K562 (cell line): ENCODE measurements at regions not wholly inside any gene's neighbourhood (a gene's known extent, or its start where the extent isn't known, plus 50 kb on each side); places are given as distances from the start of the nearest gene placed in this dataset.

Experiments
- ATAC-seq: fragments of 200-7000 bp; cut with Tn5 transposase; 3 replicates; pipeline ENCODE4 v1.9.1; 2020; ENCODE audit warnings: moderate library complexity
- BruUV-seq: library from RNA; stranded (reverse); fragments of 400-500 nt; replicated peaks from 2 replicates; lab custom pipeline; 2021; lab: Mats Ljungman, UMichigan
- CTCF ChIA-PET: fragments of 300-600 bp; formaldehyde crosslinking; extraction: SDS; loops from one replicate; lab custom pipeline; 2021; ENCODE audit warnings: low intra/inter-chr PET ratio; lab: Yijun Ruan, JAX
- POLR2A ChIA-PET: fragments of 300-600, 350-650 bp; sonication (Branson Sonifier 250); formaldehyde crosslinking; extraction: SDS; loops from one replicate; lab custom pipeline; 2021; ENCODE audit warnings: antibody characterized with exemption, inconsistent platforms; lab: Yijun Ruan, JAX
- DNase-seq, 4 experiments: peaks; one replicate each; pipeline versions ENCODE4 v3.0.0 to v3.0.0-alpha.2; 2011 to 2018; ENCODE audit warnings: low spot score in 3 of 4, mixed read lengths in 3 of 4; ENCODE audit errors: extremely low read depth in 1 of 4
- FAIRE-seq: peaks from 2 replicates; lab custom pipeline; 2011; peaks lifted over from hg19 to GRCh38; lab: Jason Lieb, UNC
- H2AFZ ChIP-seq: 2 replicates; pipeline ENCODE4 v1.6.0; 2011; ENCODE audit warnings: low read depth, low read length, control low read depth, inconsistent platforms
- H3K27ac ChIP-seq: fragments of 200-600 bp; 3 replicates; pipeline ENCODE4 v1.8.0; 2011; ENCODE audit warnings: low read depth, mild to moderate bottlenecking, control low read depth, inconsistent platforms, low read length, moderate library complexity, mixed read lengths; ENCODE audit errors: extremely low read depth
- H3K27me3 ChIP-seq, 2 experiments: fragments of 300-600 bp in 1 of 2; 2 replicates in 1 of 2; 3 replicates in 1 of 2; pipeline versions ENCODE4 v1.6.0 to v1.8.0; 2011; ENCODE audit warnings: inconsistent platforms in 2 of 2, low read length in 2 of 2, mild to moderate bottlenecking in 1 of 2, mixed read lengths in 1 of 2, moderate library complexity in 1 of 2; ENCODE audit not compliant: control insufficient read depth in 2 of 2, insufficient read depth in 2 of 2
- H3K36me3 ChIP-seq: fragments of 300-600 bp; 3 replicates; pipeline ENCODE4 v1.8.0; 2011; ENCODE audit warnings: mild to moderate bottlenecking, low read length, inconsistent platforms; ENCODE audit not compliant: control insufficient read depth, insufficient read depth
- H3K4me1 ChIP-seq, 2 experiments: fragments of 200-600 bp in 1 of 2; replicated peaks in 1 of 2; 2 replicates in 1 of 2; 3 replicates in 1 of 2; pipeline versions ENCODE4 v1.5.1 to v1.8.0; 2011; ENCODE audit warnings: inconsistent platforms in 2 of 2, low read length in 2 of 2, mild to moderate bottlenecking in 1 of 2, mixed read lengths in 1 of 2, moderate library complexity in 1 of 2; ENCODE audit not compliant: control insufficient read depth in 2 of 2, insufficient read depth in 2 of 2
- H3K4me2 ChIP-seq: 2 replicates; pipeline ENCODE4 v1.6.1; 2011; ENCODE audit warnings: low read length, control low read depth, inconsistent platforms, mixed read lengths; ENCODE audit not compliant: insufficient read depth
- H3K4me3 ChIP-seq: fragments of 200-600 bp; sonication (generic), shearing (Covaris generic); 2 replicates; pipeline ENCODE4 v1.5.1; 2016; ENCODE audit warnings: control low read depth, inconsistent platforms
- H3K79me2 ChIP-seq: fragments of 200-600 bp; 3 replicates; pipeline ENCODE4 v1.8.0; 2011; ENCODE audit warnings: low read length, inconsistent platforms; ENCODE audit not compliant: control insufficient read depth, insufficient read depth
- H3K9ac ChIP-seq, 2 experiments: 2 replicates each; pipeline versions ENCODE4 v1.6.0 to v1.6.1; 2011; ENCODE audit warnings: low read depth in 2 of 2, low read length in 2 of 2, control low read depth in 1 of 2, inconsistent platforms in 1 of 2, mild to moderate bottlenecking in 1 of 2, mixed read lengths in 1 of 2; ENCODE audit not compliant: insufficient read depth in 1 of 2
- H3K9me1 ChIP-seq: one replicate; pipeline ENCODE4 v1.6.0; 2011; ENCODE audit warnings: inconsistent platforms, mild to moderate bottlenecking, low read length, moderate library complexity; ENCODE audit not compliant: control insufficient read depth, insufficient read depth
- H3K9me3 ChIP-seq: replicated peaks from 2 replicates; pipeline ENCODE4 v1.5.1; 2011; ENCODE audit warnings: low read depth, low read length, inconsistent platforms; ENCODE audit not compliant: control insufficient read depth, insufficient read depth
- H4K20me1 ChIP-seq: replicated peaks from 2 replicates; pipeline ENCODE4 v1.6.1; 2011; ENCODE audit warnings: low read length, inconsistent platforms, mixed read lengths; ENCODE audit not compliant: control insufficient read depth, insufficient read depth
- CREM ChIP-seq: IDR thresholded peaks from 2 replicates; pipeline ENCODE4 v1.6.1; 2014; ENCODE audit warnings: antibody characterized with exemption, low read depth
- GATAD2B ChIP-seq: fragments of 450-650 bp; IDR thresholded peaks from 2 replicates; pipeline ENCODE4 v1.6.1; 2017; ENCODE audit warnings: mild to moderate bottlenecking, borderline replicate concordance
- HCFC1 ChIP-seq: IDR thresholded peaks from 2 replicates; pipeline ENCODE4 v1.6.1; 2012; ENCODE audit warnings: low read depth, low read length, improper control_type of control experiment
- KLF1 ChIP-seq: fragments of 450-650 bp; IDR thresholded peaks from 2 replicates; pipeline ENCODE4 v1.6.1; 2016; ENCODE audit warnings: missing genetic modification characterization, missing compliant biosample characterization
- LEF1 ChIP-seq: fragments of 450-650 bp; IDR thresholded peaks from 2 replicates; pipeline ENCODE4 v1.6.1; 2016; ENCODE audit warnings: mild to moderate bottlenecking
- MTA1 ChIP-seq: fragments of 450-650 bp; IDR thresholded peaks from 2 replicates; pipeline ENCODE4 v1.6.1; 2017; ENCODE audit warnings: borderline replicate concordance
- NBN ChIP-seq: fragments of 450-650 bp; IDR thresholded peaks from 2 replicates; pipeline ENCODE4 v1.6.1; 2016; ENCODE audit warnings: low read depth, mild to moderate bottlenecking
- RB1 ChIP-seq: fragments of 450-650 bp; IDR thresholded peaks from 2 replicates; pipeline ENCODE4 v1.6.1; 2017; ENCODE audit warnings: low read depth, mild to moderate bottlenecking
- RBBP5 ChIP-seq: fragments of 200-600 bp; sonication (generic); IDR thresholded peaks from 2 replicates; pipeline ENCODE4 v1.6.1; 2012; ENCODE audit warnings: borderline replicate concordance, mild to moderate bottlenecking, low read length, control low read depth, inconsistent platforms; ENCODE audit not compliant: insufficient read depth, poor library complexity, severe bottlenecking
- SP2 ChIP-seq: IDR thresholded peaks from 2 replicates; pipeline ENCODE4 v1.6.1; 2011; ENCODE audit warnings: mild to moderate bottlenecking, low read depth, low read length, moderate library complexity; ENCODE audit not compliant: poor library complexity, severe bottlenecking; ENCODE audit errors: extremely low read depth
- SRSF3 ChIP-seq: fragments of 200-400 bp; formaldehyde crosslinking; IDR thresholded peaks from 2 replicates; pipeline ENCODE4 v1.6.1; 2016; ENCODE audit warnings: mild to moderate bottlenecking, low read length, moderate library complexity; ENCODE audit not compliant: insufficient read depth
- XRCC5 ChIP-seq: fragments of 200-400 bp; formaldehyde crosslinking; IDR thresholded peaks from 2 replicates; pipeline ENCODE4 v1.6.1; 2017; ENCODE audit warnings: low read depth, mild to moderate bottlenecking, low read length
- ZBTB43 ChIP-seq: sonication (generic); formaldehyde crosslinking; IDR thresholded peaks from 2 replicates; pipeline ENCODE4 v1.8.0; 2023; ENCODE audit warnings: mild to moderate bottlenecking, missing genetic modification reagents
- ZNF277 ChIP-seq: fragments of 250-450 bp; sonication (Bioruptor Pico); IDR thresholded peaks from 2 replicates; pipeline ENCODE4 v1.8.0; 2022; ENCODE audit warnings: inconsistent platforms, mild to moderate bottlenecking, moderate library complexity, borderline replicate concordance
- WGBS: fragments of 100-300 bp; shearing (Covaris generic); methylation state at CpG from one replicate; pipeline ENCODE4 v1.1.6; 2016; ENCODE audit warnings: low coverage, mixed read lengths; ENCODE audit not compliant: insufficient coverage; ENCODE audit errors: missing lambda C conversion rate; 5-methylcytosine and 5-hydroxymethylcytosine counted together
- in situ Hi-C: fragments of 300-500 bp; cut with MboI; formaldehyde crosslinking; loops from 4 replicates; pipeline ENCODE4 v1.15.0; 2018; ENCODE audit warnings: inconsistent platforms, mixed read lengths
- intact Hi-C: fragments of 100-400 bp; cut with micrococcal nuclease; formaldehyde crosslinking; loops from 2 replicates; pipeline ENCODE4 v1.14.2; 2022
- TF ChIP-seq, protein P1 (sequence below), 2 experiments: fragments of 150-350 bp in 1 of 2; IDR thresholded peaks; 2 replicates each; pipeline ENCODE4 v1.6.1; 2012 to 2016; ENCODE audit warnings: low read depth in 2 of 2, low read length in 2 of 2, mild to moderate bottlenecking in 1 of 2, moderate library complexity in 1 of 2
- TF ChIP-seq, protein P2 (sequence below): sonication (generic); formaldehyde crosslinking; IDR thresholded peaks from 2 replicates; pipeline ENCODE4 v1.8.0; 2022; ENCODE audit warnings: missing genetic modification reagents, mild to moderate bottlenecking, borderline replicate concordance

DNA sequence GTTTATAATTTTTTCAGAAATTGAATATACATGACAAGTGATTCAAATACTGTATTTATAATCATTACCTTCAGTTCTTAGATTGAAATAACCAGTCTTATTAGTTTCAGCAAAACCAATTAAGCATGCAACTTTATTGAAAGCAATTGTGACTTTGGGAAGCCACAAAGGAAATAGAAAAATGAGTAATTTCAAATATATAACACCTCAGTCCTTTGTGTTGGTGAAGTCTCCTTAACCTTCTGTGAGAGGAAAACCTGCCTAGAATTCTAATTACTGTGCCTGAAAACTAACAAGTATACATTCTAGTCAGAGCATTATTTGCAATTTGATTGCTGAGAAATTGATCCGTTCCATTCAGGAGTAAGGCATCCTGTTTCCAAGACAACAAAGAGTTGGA, 95.8 kb downstream of the S1PR1 start:
- Histone ChIP-seq H3K79me2 (no peaks in the 10 kb centered on the region), H3K9me3 (no peaks in the 10 kb centered on the region), H3K9me1 (no peaks in the 10 kb centered on the region), H3K4me2 (no peak overlapping the region), H3K36me3 (no peaks in the 10 kb centered on the region), H3K27me3 (no peaks in the 10 kb centered on the region), H3K4me1 (no peaks in the 10 kb centered on the region; a peak in 1 of 5 replicates), H4K20me1 (no peaks in the 10 kb centered on the region), H3K27ac (no peak overlapping the region), H3K9ac (no peak overlapping the region), H3K4me3 (no peak overlapping the region), H2AFZ (no peak overlapping the region)
- ChIA-PET POLR2A (no interaction called here), CTCF (no interaction called here)
- intact Hi-C loops, result no loop called here
- in situ Hi-C loops, result no loop called here
- FAIRE-seq (no peak), ATAC-seq (no peak), DNase-seq (no peak)
- BruUV-seq, result no TSS peak
- 0% methylated on average over 1 of the region's 1 CpG for whole genome bisulfite sequencing
- TF ChIP-seq NBN, result no peak
- TF ChIP-seq, protein P1, sequence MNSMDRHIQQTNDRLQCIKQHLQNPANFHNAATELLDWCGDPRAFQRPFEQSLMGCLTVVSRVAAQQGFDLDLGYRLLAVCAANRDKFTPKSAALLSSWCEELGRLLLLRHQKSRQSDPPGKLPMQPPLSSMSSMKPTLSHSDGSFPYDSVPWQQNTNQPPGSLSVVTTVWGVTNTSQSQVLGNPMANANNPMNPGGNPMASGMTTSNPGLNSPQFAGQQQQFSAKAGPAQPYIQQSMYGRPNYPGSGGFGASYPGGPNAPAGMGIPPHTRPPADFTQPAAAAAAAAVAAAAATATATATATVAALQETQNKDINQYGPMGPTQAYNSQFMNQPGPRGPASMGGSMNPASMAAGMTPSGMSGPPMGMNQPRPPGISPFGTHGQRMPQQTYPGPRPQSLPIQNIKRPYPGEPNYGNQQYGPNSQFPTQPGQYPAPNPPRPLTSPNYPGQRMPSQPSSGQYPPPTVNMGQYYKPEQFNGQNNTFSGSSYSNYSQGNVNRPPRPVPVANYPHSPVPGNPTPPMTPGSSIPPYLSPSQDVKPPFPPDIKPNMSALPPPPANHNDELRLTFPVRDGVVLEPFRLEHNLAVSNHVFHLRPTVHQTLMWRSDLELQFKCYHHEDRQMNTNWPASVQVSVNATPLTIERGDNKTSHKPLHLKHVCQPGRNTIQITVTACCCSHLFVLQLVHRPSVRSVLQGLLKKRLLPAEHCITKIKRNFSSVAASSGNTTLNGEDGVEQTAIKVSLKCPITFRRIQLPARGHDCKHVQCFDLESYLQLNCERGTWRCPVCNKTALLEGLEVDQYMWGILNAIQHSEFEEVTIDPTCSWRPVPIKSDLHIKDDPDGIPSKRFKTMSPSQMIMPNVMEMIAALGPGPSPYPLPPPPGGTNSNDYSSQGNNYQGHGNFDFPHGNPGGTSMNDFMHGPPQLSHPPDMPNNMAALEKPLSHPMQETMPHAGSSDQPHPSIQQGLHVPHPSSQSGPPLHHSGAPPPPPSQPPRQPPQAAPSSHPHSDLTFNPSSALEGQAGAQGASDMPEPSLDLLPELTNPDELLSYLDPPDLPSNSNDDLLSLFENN (IDR thresholded peaks at IDR 0.05; ENCODE audit: low read depth in 2 of 2, low read length in 2 of 2), result no peak
- no peak for TF ChIP-seq SP2
- no peak for TF ChIP-seq HCFC1
- TF ChIP-seq CREM, result no peak
- TF ChIP-seq KLF1 (tag), result no peak
- TF ChIP-seq MTA1, result no peak
- no peak for TF ChIP-seq RBBP5
- TF ChIP-seq, protein P2, sequence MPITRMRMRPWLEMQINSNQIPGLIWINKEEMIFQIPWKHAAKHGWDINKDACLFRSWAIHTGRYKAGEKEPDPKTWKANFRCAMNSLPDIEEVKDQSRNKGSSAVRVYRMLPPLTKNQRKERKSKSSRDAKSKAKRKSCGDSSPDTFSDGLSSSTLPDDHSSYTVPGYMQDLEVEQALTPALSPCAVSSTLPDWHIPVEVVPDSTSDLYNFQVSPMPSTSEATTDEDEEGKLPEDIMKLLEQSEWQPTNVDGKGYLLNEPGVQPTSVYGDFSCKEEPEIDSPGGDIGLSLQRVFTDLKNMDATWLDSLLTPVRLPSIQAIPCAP, result no peak
- no peak for TF ChIP-seq ZNF277 (CRISPR knock-in tag)
- no peak for TF ChIP-seq ZBTB43 (CRISPR knock-in tag)
- TF ChIP-seq XRCC5, result no peak
- no peak for TF ChIP-seq GATAD2B
- no peak for TF ChIP-seq LEF1
- TF ChIP-seq SRSF3, result no peak
- TF ChIP-seq RB1, result no peak
